ENCODE measurements at regions not wholly inside any gene's neighbourhood (a gene's known extent, or its start where the extent isn't known, plus 50 kb on each side); places are given as distances from the start of the nearest gene placed in this dataset.

GRCh38 chr14:103188810-103189480 lies 65.7 kb downstream of the TNFAIP2 start:
- no peak overlapping the region for H3K27ac ChIP-seq (ENCODE audit: low read depth in 1 of 2, low read length in 2 of 2)

GRCh38 chr14:103189481-103190470 lies 66.5 kb downstream of the TNFAIP2 start:
- Histone ChIP-seq H3K4me3 (ENCODE audit: low read depth in 1 of 3, low read length in 3 of 3) (no peak overlapping the region), H3K9ac (ENCODE audit: low read depth in 1 of 2, low read length in 2 of 2) (no peak overlapping the region), H3K27ac (ENCODE audit: low read depth in 1 of 2, low read length in 2 of 2) (no peak overlapping the region), H3K9me3 (ENCODE audit: control insufficient read depth in 4 of 4, low read length in 3 of 4) (no peaks in the 10 kb centered on the region), H3K36me3 (ENCODE audit: control insufficient read depth in 4 of 4, insufficient read depth in 3 of 4, low read depth in 1 of 4, low read length in 3 of 4) (no peaks in the 10 kb centered on the region), H3K4me1 (ENCODE audit: control insufficient read depth in 4 of 4, insufficient read depth in 4 of 4, low read length in 3 of 4) (peaks cover 5 to 30% (median 24%) of the 10 kb centered on the region in 4 donors), H3K27me3 (ENCODE audit: control insufficient read depth in 4 of 4, insufficient read depth in 4 of 4, low read length in 3 of 4) (no peaks in the 10 kb centered on the region)
- no peak for DNase-seq (ENCODE audit: low spot score)
- WGBS = 81% methylated on average over 48 of the region's 48 CpGs
- TF ChIP-seq ZBTB33 (IDR thresholded peaks at IDR 0.05) = no peak
- no peak for TF ChIP-seq REST (IDR thresholded peaks at IDR 0.05)
- no peak for TF ChIP-seq JUND (IDR thresholded peaks at IDR 0.05)
- TF ChIP-seq, protein P1, sequence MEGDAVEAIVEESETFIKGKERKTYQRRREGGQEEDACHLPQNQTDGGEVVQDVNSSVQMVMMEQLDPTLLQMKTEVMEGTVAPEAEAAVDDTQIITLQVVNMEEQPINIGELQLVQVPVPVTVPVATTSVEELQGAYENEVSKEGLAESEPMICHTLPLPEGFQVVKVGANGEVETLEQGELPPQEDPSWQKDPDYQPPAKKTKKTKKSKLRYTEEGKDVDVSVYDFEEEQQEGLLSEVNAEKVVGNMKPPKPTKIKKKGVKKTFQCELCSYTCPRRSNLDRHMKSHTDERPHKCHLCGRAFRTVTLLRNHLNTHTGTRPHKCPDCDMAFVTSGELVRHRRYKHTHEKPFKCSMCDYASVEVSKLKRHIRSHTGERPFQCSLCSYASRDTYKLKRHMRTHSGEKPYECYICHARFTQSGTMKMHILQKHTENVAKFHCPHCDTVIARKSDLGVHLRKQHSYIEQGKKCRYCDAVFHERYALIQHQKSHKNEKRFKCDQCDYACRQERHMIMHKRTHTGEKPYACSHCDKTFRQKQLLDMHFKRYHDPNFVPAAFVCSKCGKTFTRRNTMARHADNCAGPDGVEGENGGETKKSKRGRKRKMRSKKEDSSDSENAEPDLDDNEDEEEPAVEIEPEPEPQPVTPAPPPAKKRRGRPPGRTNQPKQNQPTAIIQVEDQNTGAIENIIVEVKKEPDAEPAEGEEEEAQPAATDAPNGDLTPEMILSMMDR (IDR thresholded peaks at IDR 0.05; ENCODE audit: low read depth, low read length, missing input control) = no peak
- TF ChIP-seq HNF4A (conservative IDR thresholded peaks at IDR 0.05) = no peak

More at GRCh38 chr14:103188810-103189480, 65.7 kb downstream of the TNFAIP2 start:
- H3K4me3 ChIP-seq (ENCODE audit: low read depth in 1 of 3, low read length in 3 of 3) = peak overlapping the region in 1 of 3 donors; percentile 37
- 16% methylated on average over 67 of the region's 67 CpGs for WGBS
- H3K36me3 ChIP-seq (ENCODE audit: control insufficient read depth in 4 of 4, insufficient read depth in 3 of 4, low read depth in 1 of 4, low read length in 3 of 4) = no peaks in the 10 kb centered on the region
- H3K27me3 ChIP-seq (ENCODE audit: control insufficient read depth in 4 of 4, insufficient read depth in 4 of 4, low read length in 3 of 4) = no peaks in the 10 kb centered on the region
- no peaks in the 10 kb centered on the region for H3K9me3 ChIP-seq (ENCODE audit: control insufficient read depth in 4 of 4, low read length in 3 of 4)
- DNase-seq (ENCODE audit: low spot score) = peak; percentile 50
- H3K9ac ChIP-seq (ENCODE audit: low read depth in 1 of 2, low read length in 2 of 2) = no peak overlapping the region
- TF ChIP-seq, protein P1 (IDR thresholded peaks at IDR 0.05; ENCODE audit: low read depth, low read length, missing input control) = peak; percentile 20
- TF ChIP-seq REST (IDR thresholded peaks at IDR 0.05) (no peak), RAD21 (IDR thresholded peaks at IDR 0.05) (peak; percentile 38 to 63)
- peaks cover 5 to 30% (median 24%) of the 10 kb centered on the region in 4 donors for H3K4me1 ChIP-seq (ENCODE audit: control insufficient read depth in 4 of 4, insufficient read depth in 4 of 4, low read length in 3 of 4)

All from liver (tissue), 8 donors.